Mesenchymal stem cell (in vitro differentiated cells and primary cell): ENCODE measurements at regions not wholly inside any gene's neighbourhood (a gene's known extent, or its start where the extent isn't known, plus 50 kb on each side); places are given as distances from the start of the nearest gene placed in this dataset.

Experiments
- DNase-seq: peaks from one replicate; pipeline ENCODE4 v3.0.0-alpha.2; 2013
- H2AFZ ChIP-seq: one replicate; pipeline ENCODE4 v1.6.1; 2013; ENCODE audit warnings: low read depth, mild to moderate bottlenecking, control low read depth, inconsistent platforms, low read length, moderate library complexity
- H2AK5ac ChIP-seq: 2 replicates; pipeline ENCODE4 v1.6.1; 2013; ENCODE audit warnings: low read length, moderate library complexity, mild to moderate bottlenecking, inconsistent platforms; ENCODE audit not compliant: severe bottlenecking
- H2BK120ac ChIP-seq: one replicate; pipeline ENCODE4 v1.6.1; 2013; ENCODE audit warnings: low read depth, mild to moderate bottlenecking, inconsistent platforms, low read length, moderate library complexity
- H2BK12ac ChIP-seq, 2 experiments: one replicate each; pipeline ENCODE4 v1.6.1; 2013; ENCODE audit warnings: inconsistent platforms in 2 of 2, low read length in 2 of 2, mild to moderate bottlenecking in 2 of 2, moderate library complexity in 2 of 2, control low read depth in 1 of 2
- H2BK15ac ChIP-seq: one replicate; pipeline ENCODE4 v1.6.1; 2013; ENCODE audit warnings: mild to moderate bottlenecking, low read depth, inconsistent platforms; ENCODE audit not compliant: poor library complexity, severe bottlenecking
- H2BK5ac ChIP-seq: 2 replicates; pipeline ENCODE4 v1.6.1; 2013; ENCODE audit warnings: low read depth, mild to moderate bottlenecking, low read length, control low read depth, inconsistent platforms; ENCODE audit not compliant: poor library complexity, severe bottlenecking
- H3K14ac ChIP-seq, 2 experiments: one replicate each; pipeline ENCODE4 v1.6.1; 2013; ENCODE audit warnings: inconsistent platforms in 2 of 2, low read length in 2 of 2, control low read depth in 1 of 2, mild to moderate bottlenecking in 1 of 2, moderate library complexity in 1 of 2
- H3K18ac ChIP-seq, 2 experiments: one replicate each; pipeline ENCODE4 v1.6.1; 2013; ENCODE audit warnings: inconsistent platforms in 2 of 2, low read length in 2 of 2, control low read depth in 1 of 2, low read depth in 1 of 2, mild to moderate bottlenecking in 1 of 2
- H3K23ac ChIP-seq, 2 experiments: one replicate each; pipeline ENCODE4 v1.6.1; 2013; ENCODE audit warnings: inconsistent platforms in 2 of 2, low read length in 2 of 2, mild to moderate bottlenecking in 2 of 2, moderate library complexity in 2 of 2, control low read depth in 1 of 2
- H3K27ac ChIP-seq: 2 replicates; pipeline ENCODE4 v1.5.1; 2013; ENCODE audit warnings: mild to moderate bottlenecking, moderate library complexity, low read length, control low read depth, inconsistent platforms; ENCODE audit not compliant: poor library complexity, severe bottlenecking
- H3K27me3 ChIP-seq, 2 experiments: 2 replicates each; pipeline versions ENCODE4 v1.6.1 to v1.7.0; 2013; ENCODE audit warnings: low read length in 2 of 2, mild to moderate bottlenecking in 2 of 2, moderate library complexity in 2 of 2, control low read depth in 1 of 2, inconsistent platforms in 1 of 2; ENCODE audit not compliant: control insufficient read depth in 1 of 2, insufficient read depth in 1 of 2
- H3K36me3 ChIP-seq, 2 experiments: 2 replicates each; pipeline versions ENCODE4 v1.6.1 to v1.7.0; 2013; ENCODE audit warnings: low read length in 2 of 2, control low read depth in 1 of 2, inconsistent platforms in 1 of 2, low read depth in 1 of 2, mild to moderate bottlenecking in 1 of 2; ENCODE audit not compliant: insufficient read depth in 2 of 2, control insufficient read depth in 1 of 2
- H3K4ac ChIP-seq, 2 experiments: one replicate each; pipeline ENCODE4 v1.6.1; 2013; ENCODE audit warnings: inconsistent platforms in 2 of 2, low read length in 2 of 2, mild to moderate bottlenecking in 2 of 2, moderate library complexity in 2 of 2, control low read depth in 1 of 2, low read depth in 1 of 2
- H3K4me1 ChIP-seq: 2 replicates; pipeline ENCODE4 v1.6.1; 2013; ENCODE audit warnings: low read depth, low read length, control low read depth; ENCODE audit not compliant: control insufficient read depth, insufficient read depth
- H3K4me2 ChIP-seq: 2 replicates; pipeline ENCODE4 v1.6.1; 2013; ENCODE audit warnings: low read length, mild to moderate bottlenecking, inconsistent platforms; ENCODE audit not compliant: poor library complexity, severe bottlenecking
- H3K4me3 ChIP-seq, 2 experiments: 2 replicates each; pipeline versions ENCODE4 v1.5.1 to v1.7.0; 2013; ENCODE audit warnings: low read length in 2 of 2, mild to moderate bottlenecking in 2 of 2, control low read depth in 1 of 2, low read depth in 1 of 2; ENCODE audit not compliant: insufficient read depth in 1 of 2
- H3K79me1 ChIP-seq: replicated peaks from 2 replicates; pipeline ENCODE4 v1.6.1; 2013; ENCODE audit warnings: mild to moderate bottlenecking, control low read depth, low read length, inconsistent platforms; ENCODE audit not compliant: poor library complexity, severe bottlenecking
- H3K9ac ChIP-seq: 2 replicates; pipeline ENCODE4 v1.7.0; 2013; ENCODE audit warnings: mild to moderate bottlenecking, low read length, moderate library complexity
- H3K9me3 ChIP-seq: 2 replicates; pipeline ENCODE4 v1.7.0; 2013; ENCODE audit warnings: mild to moderate bottlenecking, low read length; ENCODE audit not compliant: control insufficient read depth
- H4K8ac ChIP-seq: one replicate; pipeline ENCODE4 v1.6.1; 2013; ENCODE audit warnings: inconsistent platforms, mild to moderate bottlenecking, low read length, moderate library complexity
- H4K91ac ChIP-seq: one replicate; pipeline ENCODE4 v1.6.1; 2013; ENCODE audit warnings: mild to moderate bottlenecking, low read length, inconsistent platforms
- WGBS: methylation state at CpG from one replicate; pipeline ENCODE4 v1.1.7; 2013; ENCODE audit warnings: mixed read lengths; 5-methylcytosine and 5-hydroxymethylcytosine counted together

DNA sequence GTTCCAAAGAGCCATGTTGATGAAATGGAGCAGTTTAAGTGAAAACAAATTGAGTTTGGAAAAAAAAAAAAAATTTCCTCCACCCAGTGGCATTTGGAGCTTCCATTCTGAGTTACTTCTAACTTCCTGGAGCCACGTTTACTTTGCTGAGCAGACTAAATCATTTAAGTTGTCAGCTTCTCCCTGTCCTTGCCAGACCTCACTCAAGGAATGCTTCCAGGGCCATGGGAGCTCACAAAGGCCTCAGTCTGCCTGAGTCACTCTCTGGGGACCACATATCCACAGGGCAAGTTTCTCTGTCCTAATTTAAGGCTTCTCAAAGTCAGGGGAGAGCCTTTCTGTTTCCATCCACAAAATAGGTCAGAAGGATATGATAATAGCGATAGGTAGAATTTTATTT is 210.3 kb upstream of the TNC start:
- DNase-seq = peak; percentile 81
- Histone ChIP-seq H3K4ac (no peak overlapping the region), H3K9ac (peak overlapping the region; percentile 9), H3K18ac (no peak overlapping the region), H2AFZ (no peak overlapping the region), H2BK15ac (no peak overlapping the region), H4K91ac (no peak overlapping the region), H3K27me3 (no peaks in the 10 kb centered on the region), H3K9me3 (no peaks in the 10 kb centered on the region), H2BK12ac (no peak overlapping the region), H3K4me2 (no peak overlapping the region), H2BK120ac (no peak overlapping the region), H3K79me1 (no peaks in the 10 kb centered on the region), H3K23ac (no peak overlapping the region), H3K27ac (no peak overlapping the region), H2AK5ac (no peak overlapping the region), H3K36me3 (no peaks in the 10 kb centered on the region), H3K14ac (no peak overlapping the region), H3K4me1 (no peaks in the 10 kb centered on the region), H4K8ac (no peak overlapping the region), H2BK5ac (no peak overlapping the region), H3K4me3 (no peak overlapping the region)
- 0% methylated on average over 1 of the region's 2 CpGs for WGBS

DNA sequence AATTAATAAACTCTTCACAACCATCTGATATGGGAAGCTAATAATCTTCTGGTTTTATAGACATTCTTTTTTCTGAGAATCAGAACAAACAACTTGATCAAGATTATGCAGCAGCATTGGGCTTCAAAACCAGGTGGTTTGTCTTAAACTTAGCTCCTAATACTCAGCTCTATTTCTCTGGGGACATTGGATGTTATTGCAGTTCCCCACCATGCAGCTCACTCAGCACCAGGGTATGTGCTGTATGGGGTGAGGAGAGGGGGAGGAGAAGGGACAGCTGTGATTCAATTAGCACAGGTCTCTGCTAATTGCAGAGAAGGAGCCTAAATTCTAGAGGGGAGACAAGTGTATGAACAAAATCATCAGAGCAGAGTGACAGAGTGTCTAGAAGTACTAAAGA is 210.7 kb upstream of the TNC start:
- Histone ChIP-seq H3K23ac (peak overlapping the region in 1 of 2 experiments; percentile 20), H2AFZ (no peak overlapping the region), H4K8ac (no peak overlapping the region), H3K79me1 (no peaks in the 10 kb centered on the region), H3K14ac (no peak overlapping the region), H3K36me3 (no peaks in the 10 kb centered on the region), H3K9ac (peak overlapping the region; percentile 9), H2AK5ac (no peak overlapping the region), H3K27ac (no peak overlapping the region), H3K4me1 (no peaks in the 10 kb centered on the region), H2BK120ac (no peak overlapping the region), H2BK12ac (no peak overlapping the region), H2BK15ac (no peak overlapping the region), H3K27me3 (no peaks in the 10 kb centered on the region), H4K91ac (no peak overlapping the region), H2BK5ac (no peak overlapping the region), H3K4ac (peak overlapping the region in 1 of 2 experiments; percentile 13), H3K4me3 (no peak overlapping the region), H3K4me2 (no peak overlapping the region), H3K18ac (peak overlapping the region; percentile 40 to 56), H3K9me3 (no peaks in the 10 kb centered on the region)
- DNase-seq = peak; percentile 8

DNA sequence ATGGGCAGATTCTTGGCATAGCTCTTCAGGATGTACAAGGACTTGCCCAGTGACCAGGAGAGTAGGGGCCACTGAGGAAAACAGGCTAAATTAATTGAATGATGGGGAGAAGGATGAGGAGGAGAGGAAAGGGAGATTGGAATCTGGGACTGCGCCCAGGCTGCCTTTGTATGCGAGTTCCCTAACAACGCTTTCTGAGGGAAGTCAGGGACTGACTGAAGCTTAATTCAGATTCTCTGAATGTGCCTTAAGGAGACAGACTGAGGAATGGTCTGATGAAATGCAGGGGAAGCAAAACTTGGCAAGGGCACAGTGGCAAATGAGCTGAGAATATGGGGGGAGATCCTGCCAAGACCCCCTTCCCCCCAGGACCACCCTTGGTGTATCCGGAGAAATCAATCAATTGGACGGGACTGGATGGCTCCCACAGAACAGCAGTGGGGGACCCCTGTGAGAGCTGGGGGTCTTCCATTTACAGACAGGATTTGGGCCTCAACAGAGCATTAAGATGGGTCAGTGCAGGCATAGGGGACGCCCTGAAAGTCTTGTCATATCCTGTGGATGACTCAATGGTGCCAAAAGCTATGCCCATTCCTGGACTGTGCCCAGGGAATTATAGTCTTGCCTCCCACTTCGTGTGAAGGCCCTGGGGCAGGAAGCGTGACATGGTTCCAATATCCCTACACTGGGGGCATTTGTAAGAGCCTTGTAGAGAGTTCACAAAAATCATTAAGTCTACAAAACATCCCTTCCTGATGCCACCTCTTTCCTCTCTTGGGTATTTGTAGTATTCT is 215.5 kb upstream of the TNC start:
- Histone ChIP-seq H3K27ac (no peak overlapping the region), H3K4me3 (no peak overlapping the region), H2BK120ac (no peak overlapping the region), H3K79me1 (no peaks in the 10 kb centered on the region), H3K23ac (no peak overlapping the region), H2BK15ac (no peak overlapping the region), H2BK5ac (no peak overlapping the region), H4K8ac (no peak overlapping the region), H2AFZ (no peak overlapping the region), H3K36me3 (no peaks in the 10 kb centered on the region), H3K4ac (no peak overlapping the region), H2AK5ac (no peak overlapping the region), H3K4me2 (no peak overlapping the region), H3K4me1 (no peaks in the 10 kb centered on the region), H3K18ac (no peak overlapping the region), H3K9me3 (peaks cover 12% of the 10 kb centered on the region), H3K14ac (no peak overlapping the region), H4K91ac (no peak overlapping the region), H3K27me3 (no peaks in the 10 kb centered on the region), H3K9ac (no peak overlapping the region), H2BK12ac (no peak overlapping the region)
- no peak for DNase-seq
- WGBS = 88% methylated on average over 7 of the region's 8 CpGs

GRCh38 chr9:115335439-115335838 is 217.5 kb upstream of the TNC start:
- Histone ChIP-seq H3K9me3 (peaks cover 12% of the 10 kb centered on the region), H3K14ac (no peak overlapping the region), H3K4me1 (no peaks in the 10 kb centered on the region), H2BK5ac (no peak overlapping the region), H3K4me3 (no peak overlapping the region), H3K9ac (no peak overlapping the region), H2BK12ac (no peak overlapping the region), H4K91ac (no peak overlapping the region), H3K4me2 (no peak overlapping the region), H3K4ac (no peak overlapping the region), H2AFZ (no peak overlapping the region), H3K27me3 (no peaks in the 10 kb centered on the region), H2AK5ac (no peak overlapping the region), H4K8ac (no peak overlapping the region), H3K79me1 (no peaks in the 10 kb centered on the region), H3K18ac (no peak overlapping the region), H3K23ac (no peak overlapping the region), H2BK15ac (no peak overlapping the region), H2BK120ac (no peak overlapping the region), H3K36me3 (no peaks in the 10 kb centered on the region), H3K27ac (no peak overlapping the region)
- DNase-seq = no peak
- 81% methylated on average over 4 of the region's 5 CpGs for WGBS
